GM12801 (cell line): ENCODE measurements at regions not wholly inside any gene's neighbourhood (a gene's known extent, or its start where the extent isn't known, plus 50 kb on each side); places are given as distances from the start of the nearest gene placed in this dataset.

Source experiments
- TF ChIP-seq, protein P1 (sequence below): IDR thresholded peaks from one replicate; pipeline ENCODE4 v1.5.1; 2011; ENCODE audit warnings: control low read depth; ENCODE audit not compliant: insufficient read length; ENCODE audit errors: extremely low read depth

DNA sequence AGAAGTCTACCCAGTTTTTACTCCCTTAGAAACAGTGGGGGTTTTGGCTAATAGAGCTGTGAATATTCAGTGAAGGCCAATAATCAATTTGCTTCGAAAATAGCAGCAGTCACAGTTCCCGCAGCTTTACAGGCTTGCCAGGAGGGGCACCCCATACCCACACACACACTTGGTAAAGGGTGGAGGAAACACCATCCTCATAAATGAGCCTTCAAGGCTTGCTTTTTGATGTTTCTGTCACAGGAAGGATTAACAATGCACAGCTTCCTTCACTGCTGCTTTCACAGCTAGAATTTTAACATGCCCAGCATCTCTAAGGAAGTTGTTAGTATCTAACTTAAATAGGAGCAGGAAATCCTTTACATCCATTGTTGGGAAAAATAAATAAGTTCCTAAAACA lies 1247.5 kb upstream of the C9orf72 start:
- TF ChIP-seq, protein P1, sequence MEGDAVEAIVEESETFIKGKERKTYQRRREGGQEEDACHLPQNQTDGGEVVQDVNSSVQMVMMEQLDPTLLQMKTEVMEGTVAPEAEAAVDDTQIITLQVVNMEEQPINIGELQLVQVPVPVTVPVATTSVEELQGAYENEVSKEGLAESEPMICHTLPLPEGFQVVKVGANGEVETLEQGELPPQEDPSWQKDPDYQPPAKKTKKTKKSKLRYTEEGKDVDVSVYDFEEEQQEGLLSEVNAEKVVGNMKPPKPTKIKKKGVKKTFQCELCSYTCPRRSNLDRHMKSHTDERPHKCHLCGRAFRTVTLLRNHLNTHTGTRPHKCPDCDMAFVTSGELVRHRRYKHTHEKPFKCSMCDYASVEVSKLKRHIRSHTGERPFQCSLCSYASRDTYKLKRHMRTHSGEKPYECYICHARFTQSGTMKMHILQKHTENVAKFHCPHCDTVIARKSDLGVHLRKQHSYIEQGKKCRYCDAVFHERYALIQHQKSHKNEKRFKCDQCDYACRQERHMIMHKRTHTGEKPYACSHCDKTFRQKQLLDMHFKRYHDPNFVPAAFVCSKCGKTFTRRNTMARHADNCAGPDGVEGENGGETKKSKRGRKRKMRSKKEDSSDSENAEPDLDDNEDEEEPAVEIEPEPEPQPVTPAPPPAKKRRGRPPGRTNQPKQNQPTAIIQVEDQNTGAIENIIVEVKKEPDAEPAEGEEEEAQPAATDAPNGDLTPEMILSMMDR = no peak

DNA sequence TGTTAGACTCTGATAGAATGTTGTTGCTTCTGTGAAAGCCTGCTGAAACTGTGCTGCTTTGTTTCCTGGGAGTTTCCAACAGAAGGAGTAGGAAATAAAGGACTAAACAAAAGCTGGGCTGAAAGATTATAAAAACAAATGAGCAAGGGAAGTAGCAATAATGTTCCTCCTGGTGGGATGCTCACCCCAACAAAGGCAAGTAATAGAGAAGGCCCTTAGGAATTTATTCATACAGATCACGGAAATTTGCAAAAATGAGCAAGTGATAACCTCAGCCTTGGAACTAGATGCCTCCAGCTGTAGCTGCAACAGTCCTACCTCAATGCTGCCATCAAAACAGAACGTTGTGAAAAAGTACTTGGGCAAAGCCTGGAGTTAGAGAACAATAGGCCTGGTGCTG lies 1248.0 kb upstream of the C9orf72 start:
- TF ChIP-seq, protein P1 = no peak

DNA sequence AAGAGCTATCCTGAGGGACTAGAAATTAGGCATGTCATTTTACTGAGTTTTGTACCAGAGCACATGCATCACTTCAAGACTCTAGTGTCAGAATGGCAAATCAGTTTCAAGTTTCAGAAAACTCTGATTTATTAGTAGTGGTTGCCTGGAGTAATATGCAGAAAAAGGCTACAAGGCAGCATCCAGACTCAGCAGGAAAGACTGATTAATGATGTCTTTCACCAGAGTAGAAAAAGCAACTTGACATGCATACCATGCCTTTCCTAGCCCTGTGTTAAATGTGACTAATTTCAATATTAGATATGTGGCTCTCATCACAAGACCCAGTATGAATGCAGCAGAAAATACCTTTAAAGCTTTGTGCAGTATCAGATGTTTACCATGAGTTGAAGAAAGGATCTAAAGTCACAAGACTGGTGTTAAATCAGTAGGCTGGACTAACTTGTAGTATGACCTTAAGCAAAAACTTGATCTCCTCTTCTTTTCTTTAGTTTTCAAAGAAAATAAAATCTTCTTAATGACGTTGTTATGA lies 1251.2 kb upstream of the C9orf72 start:
- TF ChIP-seq, protein P1 = no peak

DNA sequence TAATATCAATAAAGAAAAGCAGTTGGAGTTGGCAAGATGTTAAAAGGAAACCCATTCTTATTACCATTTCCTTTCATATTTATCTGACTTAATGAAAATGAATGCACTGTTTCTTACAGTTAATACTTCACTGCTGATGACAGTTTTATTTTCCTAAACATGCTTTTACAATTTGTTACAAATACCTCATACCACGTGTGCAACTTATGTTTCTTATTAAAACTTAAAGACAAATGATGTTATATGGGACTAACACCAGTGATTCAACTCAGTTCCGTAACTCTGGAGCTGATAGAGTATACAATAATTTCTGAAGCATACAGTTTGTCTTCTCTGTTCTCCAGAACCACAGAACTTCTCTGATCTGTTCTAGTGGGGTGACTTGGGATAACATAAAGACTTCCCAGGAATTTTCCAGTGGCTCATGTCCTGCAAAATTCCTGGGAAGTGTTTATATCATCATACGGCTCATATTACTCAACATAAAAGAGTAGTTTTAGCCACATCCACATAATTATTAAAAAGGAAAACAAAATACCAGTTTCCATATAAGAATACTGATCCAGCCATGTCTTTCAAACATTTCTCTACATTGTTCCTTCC lies 1259.0 kb upstream of the C9orf72 start:
- TF ChIP-seq, protein P1 = no peak

DNA sequence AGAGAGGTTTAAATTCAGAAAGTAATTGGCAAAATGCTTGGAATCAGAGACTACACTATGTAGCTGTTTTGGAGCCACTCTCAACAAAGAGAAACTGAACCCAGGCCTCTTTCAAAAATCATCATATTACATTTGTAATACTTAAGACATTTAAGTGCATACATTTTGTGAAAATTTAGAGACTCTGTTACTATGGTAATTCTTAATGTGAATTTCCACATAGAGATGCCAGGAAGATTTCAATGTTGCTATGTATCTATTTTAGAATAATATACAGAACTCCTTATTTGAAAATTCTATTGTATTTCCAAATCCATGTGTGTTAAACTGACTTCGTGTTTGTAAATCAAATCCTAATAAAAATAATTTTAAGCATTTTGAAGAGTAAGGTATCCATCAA lies 1260.9 kb upstream of the C9orf72 start:
- TF ChIP-seq, protein P1 = no peak

DNA sequence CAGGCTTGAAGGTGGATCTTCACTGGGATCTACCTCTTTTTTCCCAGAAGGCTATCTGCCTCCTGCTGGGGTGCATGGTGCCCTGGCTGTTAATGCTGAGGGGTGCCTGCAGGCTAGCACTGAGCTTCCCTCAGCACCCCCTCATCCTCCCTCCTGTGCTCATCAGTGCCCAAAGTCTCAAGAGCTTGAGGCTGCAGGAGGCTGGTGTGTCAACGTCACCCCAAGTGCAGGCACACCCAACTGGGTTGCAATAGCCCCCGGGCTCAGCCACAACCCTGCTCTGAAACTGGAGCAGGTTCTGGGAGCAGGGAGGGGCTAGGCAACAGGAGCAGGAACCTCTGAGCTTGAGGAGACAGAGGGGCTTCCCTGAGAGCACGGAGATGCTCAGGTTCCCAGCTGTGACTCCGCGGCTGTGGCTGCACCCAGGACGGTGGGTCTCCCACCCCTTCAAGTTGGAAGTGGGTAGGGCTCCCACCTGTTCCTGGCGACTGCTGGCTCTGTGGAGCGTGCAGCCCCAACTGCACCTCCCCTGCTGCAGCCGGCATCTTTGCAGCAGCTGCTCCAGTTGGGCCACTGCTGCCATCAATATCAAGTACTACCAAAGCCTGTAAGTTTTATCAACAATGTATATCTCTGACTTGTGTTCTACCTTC lies 1266.6 kb upstream of the C9orf72 start:
- TF ChIP-seq, protein P1 = no peak

DNA sequence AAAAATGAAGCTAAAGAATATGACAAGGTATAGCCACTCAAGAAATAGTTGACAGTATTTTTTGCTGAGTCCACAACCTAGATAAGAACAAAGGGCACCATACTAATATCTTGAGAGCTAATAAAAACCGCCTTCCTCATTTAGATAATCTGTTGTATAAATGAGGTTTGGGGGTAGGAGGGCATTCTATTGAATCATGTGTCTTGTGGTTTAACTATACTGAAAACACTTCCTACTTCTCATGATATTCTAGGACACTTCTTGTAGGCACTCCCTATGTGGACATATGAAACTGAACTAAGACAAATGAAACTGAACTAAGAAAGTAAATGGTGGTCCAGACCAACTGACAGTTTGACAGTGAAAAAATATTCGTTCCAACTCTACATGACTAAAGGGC lies 1268.5 kb upstream of the C9orf72 start:
- TF ChIP-seq, protein P1 = no peak
